Gastrocnemius medialis (tissue), 4 donors: ENCODE measurements at regions not wholly inside any gene's neighbourhood (a gene's known extent, or its start where the extent isn't known, plus 50 kb on each side); places are given as distances from the start of the nearest gene placed in this dataset.

Experiments
- CTCF ChIP-seq, 5 experiments: fragments of 450-650 bp in 3 of 5; fragments of 200-600 bp in 2 of 5; sonication (generic) in 2 of 5; IDR thresholded peaks in 4 of 5; conservative IDR thresholded peaks in 1 of 5; 1 replicate in 4 of 5; 2 replicates in 1 of 5; pipeline ENCODE4 v1.5.1; 2016 to 2019; ENCODE audit warnings: antibody characterized with exemption in 5 of 5, mild to moderate bottlenecking in 3 of 5, moderate library complexity in 3 of 5
- POLR2A ChIP-seq, 2 donors: fragments of 450-650 bp; IDR thresholded peaks; one replicate each; pipeline ENCODE4 v1.6.1; 2017; ENCODE audit warnings: antibody characterized with exemption in 2 of 2, mild to moderate bottlenecking in 2 of 2, moderate library complexity in 2 of 2

GRCh38 chr2:70030724-70031420 is 56.4 kb upstream of the PCBP1 start:
- no peak for TF ChIP-seq CTCF (IDR thresholded peaks at IDR 0.05 in 4 of 5, conservative IDR thresholded peaks at IDR 0.05 in 1 of 5)
- no peak for TF ChIP-seq POLR2A (IDR thresholded peaks at IDR 0.05)
